ENCODE measurements at regions not wholly inside any gene's neighbourhood (a gene's known extent, or its start where the extent isn't known, plus 50 kb on each side); places are given as distances from the start of the nearest gene placed in this dataset.
"Not testable (repeated sequence)": the region's sequence is repeated elsewhere in the genome, so short reads cannot be mapped to it uniquely, and the experiment has no call there.

- Histone ChIP-seq H3K79me1 (ENCODE audit: low read length) (no peaks in the 10 kb centered on the region), H4K91ac (ENCODE audit: low read depth, low read length) (no peak overlapping the region), H2BK120ac (ENCODE audit: insufficient read depth, low read length, poor library complexity) (no peak overlapping the region), H3K9me3 (ENCODE audit: insufficient read depth, low read depth, low read length) (no peaks in the 10 kb centered on the region), H3K27me3 (ENCODE audit: insufficient read depth, low read length) (no peaks in the 10 kb centered on the region), H3K4me2 (ENCODE audit: low read length) (no peak overlapping the region), H3K4me1 (ENCODE audit: control insufficient read depth in 1 of 2, insufficient read depth in 2 of 2, low read length in 2 of 2) (no peaks in the 10 kb centered on the region), H3K18ac (ENCODE audit: low read length) (no peak overlapping the region), H3K79me2 (ENCODE audit: control insufficient read depth, insufficient read depth, low read length, poor library complexity) (no peaks in the 10 kb centered on the region), H2BK5ac (ENCODE audit: low read depth, low read length, poor library complexity) (no peak overlapping the region), H3K4me3 (ENCODE audit: low read depth, low read length) (no peak overlapping the region), H4K8ac (ENCODE audit: low read depth, low read length) (no peak overlapping the region), H3K9ac (ENCODE audit: low read length) (no peak overlapping the region), H3K23ac (ENCODE audit: low read length) (no peak overlapping the region), H2AK5ac (ENCODE audit: low read length) (no peak overlapping the region), H2BK12ac (ENCODE audit: low read length) (no peak overlapping the region), H3K27ac (ENCODE audit: low read depth, low read length) (no peak overlapping the region), H4K12ac (ENCODE audit: low read depth, low read length) (no peak overlapping the region), H3K14ac (ENCODE audit: low read length) (no peak overlapping the region), H3K36me3 (ENCODE audit: control insufficient read depth in 1 of 2, insufficient read depth in 2 of 2, low read length in 2 of 2) (no peaks in the 10 kb centered on the region), H3K4ac (ENCODE audit: low read depth, low read length) (no peak overlapping the region), H2AFZ (ENCODE audit: insufficient read depth, low read length, poor library complexity) (no peak overlapping the region)
- DNase-seq = no peak
- no CpG with 5 or more reads among the region's 3 CpGs for WGBS (ENCODE audit: extremely low coverage, insufficient coverage, insufficient read length)
Observed at GRCh38 chr21:15309721-15310120, 244.9 kb upstream of the NRIP1 start.

- H3K79me1 ChIP-seq (ENCODE audit: low read length) = no peaks in the 10 kb centered on the region
Observed at GRCh38 chr21:15311510-15311909, 246.7 kb upstream of the NRIP1 start.

DNA sequence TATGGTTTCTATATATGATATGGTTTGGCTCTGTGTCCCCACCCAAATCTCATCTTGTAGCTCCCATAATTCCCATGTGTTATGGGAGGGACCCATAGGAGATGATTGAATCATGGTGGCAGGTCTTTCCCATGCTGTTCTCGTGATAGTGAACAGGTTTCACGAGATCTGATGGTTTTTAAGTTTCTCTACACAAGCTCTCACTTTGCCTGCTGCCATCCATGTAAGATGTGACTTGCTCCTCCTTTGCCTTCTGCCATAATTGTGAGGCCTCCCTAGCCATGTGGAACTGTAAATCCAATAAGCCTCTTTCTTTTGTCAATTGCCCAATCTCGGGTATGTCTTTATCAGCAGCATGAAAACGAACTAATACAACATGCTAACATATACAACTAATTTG lies 252.2 kb upstream of the NRIP1 start:
- not testable (repeated sequence) for DNase-seq; H3K79me1 ChIP-seq (ENCODE audit: low read length); H3K4me1 ChIP-seq (ENCODE audit: control insufficient read depth in 1 of 2, insufficient read depth in 2 of 2, low read length in 2 of 2); H3K18ac ChIP-seq (ENCODE audit: low read length); H4K91ac ChIP-seq (ENCODE audit: low read depth, low read length); H2BK120ac ChIP-seq (ENCODE audit: insufficient read depth, low read length, poor library complexity); H3K27me3 ChIP-seq (ENCODE audit: insufficient read depth, low read length); H4K12ac ChIP-seq (ENCODE audit: low read depth, low read length); H2AFZ ChIP-seq (ENCODE audit: insufficient read depth, low read length, poor library complexity); H3K14ac ChIP-seq (ENCODE audit: low read length); H3K4me2 ChIP-seq (ENCODE audit: low read length); H3K36me3 ChIP-seq (ENCODE audit: control insufficient read depth in 1 of 2, insufficient read depth in 2 of 2, low read length in 2 of 2); H3K27ac ChIP-seq (ENCODE audit: low read depth, low read length); H3K23ac ChIP-seq (ENCODE audit: low read length); H3K4ac ChIP-seq (ENCODE audit: low read depth, low read length); H4K8ac ChIP-seq (ENCODE audit: low read depth, low read length); H2BK12ac ChIP-seq (ENCODE audit: low read length); H3K9me3 ChIP-seq (ENCODE audit: insufficient read depth, low read depth, low read length); H2AK5ac ChIP-seq (ENCODE audit: low read length); H2BK5ac ChIP-seq (ENCODE audit: low read depth, low read length, poor library complexity); H3K79me2 ChIP-seq (ENCODE audit: control insufficient read depth, insufficient read depth, low read length, poor library complexity); H3K9ac ChIP-seq (ENCODE audit: low read length); H3K4me3 ChIP-seq (ENCODE audit: low read depth, low read length)
- no CpG with 5 or more reads among the region's 4 CpGs for WGBS (ENCODE audit: extremely low coverage, insufficient coverage, insufficient read length)

More at GRCh38 chr21:15311510-15311909, 246.7 kb upstream of the NRIP1 start:
- no peaks in the 10 kb centered on the region for H3K4me1 ChIP-seq (ENCODE audit: control insufficient read depth in 1 of 2, insufficient read depth in 2 of 2, low read length in 2 of 2)
- H3K36me3 ChIP-seq (ENCODE audit: control insufficient read depth in 1 of 2, insufficient read depth in 2 of 2, low read length in 2 of 2) = no peaks in the 10 kb centered on the region
- H3K9me3 ChIP-seq (ENCODE audit: insufficient read depth, low read depth, low read length) = no peaks in the 10 kb centered on the region
- no peak overlapping the region for H2AFZ ChIP-seq (ENCODE audit: insufficient read depth, low read length, poor library complexity)
- H2BK120ac ChIP-seq (ENCODE audit: insufficient read depth, low read length, poor library complexity) = no peak overlapping the region
- H4K8ac ChIP-seq (ENCODE audit: low read depth, low read length) = no peak overlapping the region
- no peak overlapping the region for H3K27ac ChIP-seq (ENCODE audit: low read depth, low read length)
- no peak overlapping the region for H2BK12ac ChIP-seq (ENCODE audit: low read length)
- no peak overlapping the region for H4K91ac ChIP-seq (ENCODE audit: low read depth, low read length)
- no peak for DNase-seq
- H3K79me2 ChIP-seq (ENCODE audit: control insufficient read depth, insufficient read depth, low read length, poor library complexity) = no peaks in the 10 kb centered on the region
- H3K4ac ChIP-seq (ENCODE audit: low read depth, low read length) = no peak overlapping the region
- no peak overlapping the region for H3K4me2 ChIP-seq (ENCODE audit: low read length)
- H2AK5ac ChIP-seq (ENCODE audit: low read length) = no peak overlapping the region
- H3K9ac ChIP-seq (ENCODE audit: low read length) = no peak overlapping the region
- no peak overlapping the region for H3K14ac ChIP-seq (ENCODE audit: low read length)
- no peak overlapping the region for H3K18ac ChIP-seq (ENCODE audit: low read length)
- H4K12ac ChIP-seq (ENCODE audit: low read depth, low read length) = no peak overlapping the region
- no peak overlapping the region for H2BK5ac ChIP-seq (ENCODE audit: low read depth, low read length, poor library complexity)
- no peaks in the 10 kb centered on the region for H3K27me3 ChIP-seq (ENCODE audit: insufficient read depth, low read length)
- no peak overlapping the region for H3K23ac ChIP-seq (ENCODE audit: low read length)
- H3K4me3 ChIP-seq (ENCODE audit: low read depth, low read length) = no peak overlapping the region

GRCh38 chr21:15319727-15320126 lies 254.9 kb upstream of the NRIP1 start:
- H3K79me2 ChIP-seq (ENCODE audit: control insufficient read depth, insufficient read depth, low read length, poor library complexity) = no peaks in the 10 kb centered on the region
- peaks cover 0 to 2% of the 10 kb centered on the region in 2 experiments for H3K4me1 ChIP-seq (ENCODE audit: control insufficient read depth in 1 of 2, insufficient read depth in 2 of 2, low read length in 2 of 2)
- H3K4me2 ChIP-seq (ENCODE audit: low read length) = no peak overlapping the region
- no peak overlapping the region for H4K8ac ChIP-seq (ENCODE audit: low read depth, low read length)
- no peaks in the 10 kb centered on the region for H3K79me1 ChIP-seq (ENCODE audit: low read length)
- no peak overlapping the region for H3K4me3 ChIP-seq (ENCODE audit: low read depth, low read length)
- no peak overlapping the region for H2BK120ac ChIP-seq (ENCODE audit: insufficient read depth, low read length, poor library complexity)
- H4K12ac ChIP-seq (ENCODE audit: low read depth, low read length) = no peak overlapping the region
- H3K23ac ChIP-seq (ENCODE audit: low read length) = no peak overlapping the region
- no peak overlapping the region for H2AK5ac ChIP-seq (ENCODE audit: low read length)
- H3K14ac ChIP-seq (ENCODE audit: low read length) = no peak overlapping the region
- H4K91ac ChIP-seq (ENCODE audit: low read depth, low read length) = no peak overlapping the region
- H2BK12ac ChIP-seq (ENCODE audit: low read length) = no peak overlapping the region
- no peaks in the 10 kb centered on the region for H3K27me3 ChIP-seq (ENCODE audit: insufficient read depth, low read length)
- H3K9ac ChIP-seq (ENCODE audit: low read length) = no peak overlapping the region
- H3K36me3 ChIP-seq (ENCODE audit: control insufficient read depth in 1 of 2, insufficient read depth in 2 of 2, low read length in 2 of 2) = no peaks in the 10 kb centered on the region
- WGBS (ENCODE audit: extremely low coverage, insufficient coverage, insufficient read length) = no CpG with 5 or more reads among the region's 7 CpGs
- no peak overlapping the region for H2AFZ ChIP-seq (ENCODE audit: insufficient read depth, low read length, poor library complexity)
- H3K27ac ChIP-seq (ENCODE audit: low read depth, low read length) = no peak overlapping the region
- H2BK5ac ChIP-seq (ENCODE audit: low read depth, low read length, poor library complexity) = no peak overlapping the region
- no peak overlapping the region for H3K4ac ChIP-seq (ENCODE audit: low read depth, low read length)
- no peaks in the 10 kb centered on the region for H3K9me3 ChIP-seq (ENCODE audit: insufficient read depth, low read depth, low read length)
- DNase-seq = no peak
- H3K18ac ChIP-seq (ENCODE audit: low read length) = no peak overlapping the region

Measured in trophoblast cell (in vitro differentiated cells and primary cell).